Esophagus (tissue), 2 donors: ENCODE measurements at regions not wholly inside any gene's neighbourhood (a gene's known extent, or its start where the extent isn't known, plus 50 kb on each side); places are given as distances from the start of the nearest gene placed in this dataset.

ENCODE experiments used
- H3K27ac ChIP-seq, 2 donors: one replicate each; pipeline ENCODE4 v1.5.1; 2013; ENCODE audit warnings: low read depth in 2 of 2, mild to moderate bottlenecking in 2 of 2, inconsistent platforms in 1 of 2, low read length in 1 of 2, moderate library complexity in 1 of 2
- H3K27me3 ChIP-seq, 2 donors: one replicate each; pipeline ENCODE4 v1.6.1; 2013; ENCODE audit warnings: low read length in 2 of 2, control low read depth in 1 of 2, mild to moderate bottlenecking in 1 of 2; ENCODE audit not compliant: insufficient read depth in 2 of 2, control insufficient read depth in 1 of 2
- H3K36me3 ChIP-seq, 2 donors: one replicate each; pipeline ENCODE4 v1.6.1; 2013; ENCODE audit warnings: low read length in 1 of 2; ENCODE audit not compliant: control insufficient read depth in 2 of 2, insufficient read depth in 2 of 2
- H3K4me1 ChIP-seq, 2 donors: one replicate each; pipeline ENCODE4 v1.6.1; 2013; ENCODE audit warnings: low read length in 1 of 2; ENCODE audit not compliant: control insufficient read depth in 2 of 2, insufficient read depth in 2 of 2
- H3K4me3 ChIP-seq, 2 donors: one replicate each; pipeline ENCODE4 v1.5.1; 2013; ENCODE audit warnings: low read length in 2 of 2, mild to moderate bottlenecking in 2 of 2, low read depth in 1 of 2, moderate library complexity in 1 of 2
- H3K9me3 ChIP-seq, 2 donors: one replicate each; pipeline ENCODE4 v1.6.1; 2013; ENCODE audit warnings: mild to moderate bottlenecking in 2 of 2, low read depth in 1 of 2, low read length in 1 of 2, moderate library complexity in 1 of 2; ENCODE audit not compliant: control insufficient read depth in 2 of 2, insufficient read depth in 1 of 2
- WGBS, 2 donors: extraction: QIAGEN DNeasy Blood & Tissue Kit; methylation state at CpG; one replicate each; pipeline ENCODE4 v1.1.7; 2013; 5-methylcytosine and 5-hydroxymethylcytosine counted together
- donor health status: healthy with polysubstance abuse.
- donor health status: Bipolar disorder and iron deficiency.

- Histone ChIP-seq H3K4me3 (no peak overlapping the region), H3K27ac (no peak overlapping the region), H3K27me3 (no peaks in the 10 kb centered on the region), H3K4me1 (no peaks in the 10 kb centered on the region), H3K9me3 (no peaks in the 10 kb centered on the region), H3K36me3 (no peaks in the 10 kb centered on the region)
- 31 to 44% methylated on average over 5 of the region's 5 CpGs for WGBS, 2 donors
Measured at GRCh38 chr18:2171840-2172625, 399.3 kb downstream of the METTL4 start.

- no peaks in the 10 kb centered on the region for H3K4me1 ChIP-seq
- H3K4me3 ChIP-seq: no peak overlapping the region
- no peaks in the 10 kb centered on the region for H3K36me3 ChIP-seq
- H3K27me3 ChIP-seq: no peaks in the 10 kb centered on the region
- no peaks in the 10 kb centered on the region for H3K9me3 ChIP-seq
- H3K27ac ChIP-seq: no peak overlapping the region
- 86 to 88% methylated on average over 2 of the region's 2 CpGs for WGBS, 2 donors
Measured at GRCh38 chr18:2172881-2173280, 398.4 kb downstream of the METTL4 start.

- 49 to 58% methylated on average over 4 of the region's 4 CpGs for WGBS, 2 donors
- no peak overlapping the region for H3K4me3 ChIP-seq
- H3K9me3 ChIP-seq: no peaks in the 10 kb centered on the region
- H3K36me3 ChIP-seq: no peaks in the 10 kb centered on the region
- H3K27me3 ChIP-seq: no peaks in the 10 kb centered on the region
- no peaks in the 10 kb centered on the region for H3K4me1 ChIP-seq
- H3K27ac ChIP-seq: no peak overlapping the region
Measured at GRCh38 chr18:2173486-2173885, 397.8 kb downstream of the METTL4 start.

- no peak overlapping the region for H3K4me3 ChIP-seq
- no peaks in the 10 kb centered on the region for H3K9me3 ChIP-seq
- no peak overlapping the region for H3K27ac ChIP-seq
- H3K4me1 ChIP-seq: no peaks in the 10 kb centered on the region
- no peaks in the 10 kb centered on the region for H3K36me3 ChIP-seq
- no peaks in the 10 kb centered on the region for H3K27me3 ChIP-seq
- WGBS, 2 donors: 77 to 85% methylated on average over 5 of the region's 5 CpGs
Measured at GRCh38 chr18:2178036-2178435, 393.3 kb downstream of the METTL4 start.

- Histone ChIP-seq H3K36me3 (no peaks in the 10 kb centered on the region), H3K27me3 (no peaks in the 10 kb centered on the region), H3K4me1 (no peaks in the 10 kb centered on the region), H3K27ac (no peak overlapping the region), H3K4me3 (no peak overlapping the region), H3K9me3 (no peaks in the 10 kb centered on the region)
- WGBS, 2 donors: 91 to 92% methylated on average over 8 of the region's 8 CpGs
Measured at GRCh38 chr18:2179498-2180183, 391.7 kb downstream of the METTL4 start.

- Histone ChIP-seq H3K27me3 (no peaks in the 10 kb centered on the region), H3K4me1 (no peaks in the 10 kb centered on the region), H3K36me3 (no peaks in the 10 kb centered on the region), H3K4me3 (no peak overlapping the region), H3K27ac (no peak overlapping the region), H3K9me3 (no peaks in the 10 kb centered on the region)
- 79 to 83% methylated on average over 1 of the region's 1 CpG for WGBS, 2 donors
Measured at GRCh38 chr18:2180586-2180985, 390.7 kb downstream of the METTL4 start.

GRCh38 chr18:2183432-2183831, 387.9 kb downstream of the METTL4 start:
- Histone ChIP-seq H3K4me1 (no peaks in the 10 kb centered on the region), H3K9me3 (no peaks in the 10 kb centered on the region), H3K4me3 (no peak overlapping the region), H3K27ac (no peak overlapping the region), H3K36me3 (no peaks in the 10 kb centered on the region), H3K27me3 (no peaks in the 10 kb centered on the region)
- WGBS, 2 donors: 83 to 87% methylated on average over 5 of the region's 5 CpGs

- WGBS, 2 donors: 65 to 83% methylated on average over 1 of the region's 1 CpG
- H3K27ac ChIP-seq: no peak overlapping the region
- no peak overlapping the region for H3K4me3 ChIP-seq
- H3K4me1 ChIP-seq: no peaks in the 10 kb centered on the region
- H3K36me3 ChIP-seq: no peaks in the 10 kb centered on the region
- H3K27me3 ChIP-seq: no peaks in the 10 kb centered on the region
- no peaks in the 10 kb centered on the region for H3K9me3 ChIP-seq
Measured at GRCh38 chr18:2186967-2187366, 384.3 kb downstream of the METTL4 start.

- Histone ChIP-seq H3K36me3 (no peaks in the 10 kb centered on the region), H3K9me3 (no peaks in the 10 kb centered on the region), H3K27me3 (no peaks in the 10 kb centered on the region), H3K4me1 (no peaks in the 10 kb centered on the region), H3K4me3 (no peak overlapping the region), H3K27ac (no peak overlapping the region)
- WGBS, 2 donors: 83% methylated on average over 1 of the region's 1 CpG
Measured at GRCh38 chr18:2188258-2188657, 383.0 kb downstream of the METTL4 start.
